ENCODE measurements at regions not wholly inside any gene's neighbourhood (a gene's known extent, or its start where the extent isn't known, plus 50 kb on each side); places are given as distances from the start of the nearest gene placed in this dataset.

DNA sequence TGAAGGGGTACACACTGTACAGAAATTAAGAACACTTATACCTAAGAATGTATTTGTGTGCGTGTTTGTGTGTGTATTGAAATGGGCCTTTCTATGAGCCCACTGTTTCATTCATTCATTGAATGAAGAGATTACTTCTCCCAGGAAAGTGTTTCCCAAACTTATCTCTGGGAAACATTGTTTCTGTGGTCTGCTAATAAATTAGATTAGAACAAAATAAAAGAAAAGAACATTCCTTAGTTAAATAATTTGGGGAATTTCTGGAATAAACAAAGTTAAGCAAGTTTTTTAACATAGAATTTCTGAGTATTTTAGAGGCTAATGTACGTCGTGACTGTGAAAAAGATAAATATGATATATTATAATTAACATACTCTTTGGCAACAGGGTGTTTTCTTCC, 402.4 kb upstream of the CDH11 start:
- TF ChIP-seq TCF7 (IDR thresholded peaks at IDR 0.05; ENCODE audit: low read depth) (no peak), MYC (CRISPR knock-in tag; IDR thresholded peaks at IDR 0.05; ENCODE audit: borderline replicate concordance) (no peak), ZNF670 (CRISPR knock-in tag; IDR thresholded peaks at IDR 0.05; ENCODE audit: borderline replicate concordance) (no peak), EZH2 (conservative IDR thresholded peaks at IDR 0.05; ENCODE audit: low read depth, low read length) (no peak), ZNF550 (CRISPR knock-in tag; IDR thresholded peaks at IDR 0.05; ENCODE audit: borderline replicate concordance) (no peak)
- TF ChIP-seq, protein P1, sequence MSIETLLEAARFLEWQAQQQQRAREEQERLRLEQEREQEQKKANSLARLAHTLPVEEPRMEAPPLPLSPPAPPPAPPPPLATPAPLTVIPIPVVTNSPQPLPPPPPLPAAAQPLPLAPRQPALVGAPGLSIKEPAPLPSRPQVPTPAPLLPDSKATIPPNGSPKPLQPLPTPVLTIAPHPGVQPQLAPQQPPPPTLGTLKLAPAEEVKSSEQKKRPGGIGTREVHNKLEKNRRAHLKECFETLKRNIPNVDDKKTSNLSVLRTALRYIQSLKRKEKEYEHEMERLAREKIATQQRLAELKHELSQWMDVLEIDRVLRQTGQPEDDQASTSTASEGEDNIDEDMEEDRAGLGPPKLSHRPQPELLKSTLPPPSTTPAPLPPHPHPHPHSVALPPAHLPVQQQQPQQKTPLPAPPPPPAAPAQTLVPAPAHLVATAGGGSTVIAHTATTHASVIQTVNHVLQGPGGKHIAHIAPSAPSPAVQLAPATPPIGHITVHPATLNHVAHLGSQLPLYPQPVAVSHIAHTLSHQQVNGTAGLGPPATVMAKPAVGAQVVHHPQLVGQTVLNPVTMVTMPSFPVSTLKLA (IDR thresholded peaks at IDR 0.05) = no peak
